ENCODE measurements at regions not wholly inside any gene's neighbourhood (a gene's known extent, or its start where the extent isn't known, plus 50 kb on each side); places are given as distances from the start of the nearest gene placed in this dataset.

DNA sequence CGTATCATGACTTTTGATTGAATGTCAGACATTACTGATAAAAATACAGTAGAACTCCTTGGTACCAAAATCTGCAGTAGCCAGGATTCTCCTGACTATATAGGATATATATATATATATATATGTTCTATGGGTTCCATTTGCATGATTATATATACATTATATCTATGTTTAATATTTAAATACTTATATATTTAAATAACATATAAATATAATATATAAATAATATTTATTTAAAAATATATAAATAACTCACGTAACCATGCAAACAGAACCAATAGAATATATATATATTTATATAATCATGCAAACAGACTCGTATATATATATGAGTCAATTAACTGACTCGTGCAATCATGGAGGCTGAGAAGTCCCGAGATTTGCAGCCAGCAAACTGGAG lies 278.8 kb upstream of the PLXNA2 start:
- Histone ChIP-seq H3K36me3 (ENCODE audit: control insufficient read depth, low read depth, low read length) (no peaks in the 10 kb centered on the region), H3K27me3 (ENCODE audit: control insufficient read depth, insufficient read depth, low read length) (no peaks in the 10 kb centered on the region), H3K9me3 (ENCODE audit: control insufficient read depth, low read depth, low read length) (no peaks in the 10 kb centered on the region), H3K9ac (ENCODE audit: low read length) (no peak overlapping the region), H3K27ac (ENCODE audit: low read length) (no peak overlapping the region), H3K4me3 (ENCODE audit: low read length) (no peak overlapping the region), H3K4me1 (ENCODE audit: control insufficient read depth, low read depth, low read length) (no peaks in the 10 kb centered on the region)

DNA sequence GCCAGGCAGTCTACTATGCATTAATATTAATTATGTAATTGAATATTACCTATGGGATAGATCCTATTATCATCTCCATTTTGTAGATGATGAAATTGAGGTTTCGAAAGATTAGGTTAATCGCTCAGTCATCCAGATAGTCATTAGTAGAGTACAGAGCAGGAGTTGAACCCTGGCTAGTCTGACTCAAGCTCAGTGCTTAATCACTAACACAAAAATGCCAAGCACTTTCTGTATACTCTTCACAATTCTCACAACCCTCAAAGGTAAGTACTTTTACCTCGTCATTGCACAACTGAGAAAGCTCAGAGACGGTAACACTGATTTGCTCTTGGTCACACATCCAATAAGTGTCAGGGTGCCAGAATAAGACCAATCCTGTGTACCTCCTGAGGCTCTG lies 280.2 kb upstream of the PLXNA2 start:
- Histone ChIP-seq H3K9ac (ENCODE audit: low read length) (no peak overlapping the region), H3K36me3 (ENCODE audit: control insufficient read depth, low read depth, low read length) (no peaks in the 10 kb centered on the region), H3K4me1 (ENCODE audit: control insufficient read depth, low read depth, low read length) (no peaks in the 10 kb centered on the region), H3K27me3 (ENCODE audit: control insufficient read depth, insufficient read depth, low read length) (no peaks in the 10 kb centered on the region), H3K27ac (ENCODE audit: low read length) (no peak overlapping the region), H3K9me3 (ENCODE audit: control insufficient read depth, low read depth, low read length) (no peaks in the 10 kb centered on the region), H3K4me3 (ENCODE audit: low read length) (no peak overlapping the region)

DNA sequence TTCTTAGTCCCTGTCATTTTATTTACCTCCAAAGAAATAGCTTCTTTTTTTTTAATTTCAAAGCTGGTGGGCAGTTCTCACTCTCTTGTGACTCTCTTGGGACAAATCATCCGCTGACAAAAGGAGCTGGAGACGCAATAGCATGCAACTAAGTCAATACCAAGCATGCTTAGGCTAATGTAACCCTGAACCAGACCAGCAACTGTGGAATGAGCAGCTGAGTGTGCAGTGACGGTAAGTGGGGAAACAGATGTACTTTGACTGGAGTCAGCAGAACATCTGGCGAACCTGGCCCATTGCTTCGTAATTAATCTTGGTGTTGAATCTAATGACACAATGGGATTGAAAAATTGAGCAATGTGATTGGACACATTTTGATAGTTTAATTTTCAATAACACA lies 280.7 kb upstream of the PLXNA2 start:
- Histone ChIP-seq H3K4me3 (ENCODE audit: low read length) (no peak overlapping the region), H3K9me3 (ENCODE audit: control insufficient read depth, low read depth, low read length) (no peaks in the 10 kb centered on the region), H3K27me3 (ENCODE audit: control insufficient read depth, insufficient read depth, low read length) (no peaks in the 10 kb centered on the region), H3K36me3 (ENCODE audit: control insufficient read depth, low read depth, low read length) (no peaks in the 10 kb centered on the region), H3K9ac (ENCODE audit: low read length) (no peak overlapping the region), H3K27ac (ENCODE audit: low read length) (no peak overlapping the region), H3K4me1 (ENCODE audit: control insufficient read depth, low read depth, low read length) (no peaks in the 10 kb centered on the region)

DNA sequence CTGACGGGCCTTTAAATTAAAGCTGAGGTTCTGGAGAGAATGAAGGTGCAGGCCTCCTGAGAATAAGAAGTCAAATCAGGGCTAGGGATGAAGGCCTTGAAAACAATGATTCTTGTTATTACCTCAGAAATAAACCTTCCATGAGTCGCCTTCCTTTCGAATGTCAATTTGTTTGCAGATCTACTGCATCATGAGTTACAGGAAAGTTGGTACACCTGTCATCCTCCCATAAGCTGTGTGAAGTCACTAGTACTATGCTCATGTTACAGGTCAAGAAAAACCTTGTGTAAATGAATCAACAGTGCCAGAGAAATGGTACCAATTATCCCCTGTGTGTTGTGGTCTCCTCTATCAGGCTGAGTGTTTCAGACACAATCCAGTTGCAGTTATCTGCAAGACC lies 281.2 kb upstream of the PLXNA2 start:
- H3K4me1 ChIP-seq (ENCODE audit: control insufficient read depth, low read depth, low read length), result no peaks in the 10 kb centered on the region
- H3K4me3 ChIP-seq (ENCODE audit: low read length), result no peak overlapping the region
- no peaks in the 10 kb centered on the region for H3K36me3 ChIP-seq (ENCODE audit: control insufficient read depth, low read depth, low read length)
- H3K9me3 ChIP-seq (ENCODE audit: control insufficient read depth, low read depth, low read length), result no peaks in the 10 kb centered on the region
- no peaks in the 10 kb centered on the region for H3K27me3 ChIP-seq (ENCODE audit: control insufficient read depth, insufficient read depth, low read length)
- no peak overlapping the region for H3K9ac ChIP-seq (ENCODE audit: low read length)
- no peak overlapping the region for H3K27ac ChIP-seq (ENCODE audit: low read length)

DNA sequence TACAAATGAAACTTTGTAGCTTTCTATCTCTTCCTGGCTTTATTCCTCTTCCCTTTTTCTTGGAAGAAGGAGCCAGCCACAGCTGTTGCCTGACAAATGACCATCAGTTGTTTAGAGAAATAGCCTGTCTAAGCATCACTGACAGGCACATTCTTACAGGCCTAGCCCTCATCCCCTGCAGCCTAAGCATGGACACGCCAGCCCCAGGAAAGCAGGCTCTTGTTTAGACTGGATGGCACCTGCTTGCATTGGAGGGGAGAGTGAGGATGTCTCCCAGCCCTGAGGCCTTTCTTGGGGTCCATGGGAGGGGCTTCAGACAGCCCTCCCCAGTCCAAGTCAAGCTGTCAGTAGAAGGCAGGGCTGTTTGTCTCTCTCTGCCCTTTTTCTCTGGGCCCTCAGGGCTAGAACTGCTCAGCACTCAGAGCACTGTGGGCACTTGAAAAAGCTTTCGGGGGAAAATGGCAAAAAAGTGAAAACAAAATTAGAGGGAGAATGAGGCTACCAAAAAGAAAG lies 282.5 kb upstream of the PLXNA2 start:
- no peaks in the 10 kb centered on the region for H3K4me1 ChIP-seq (ENCODE audit: control insufficient read depth, low read depth, low read length)
- no peaks in the 10 kb centered on the region for H3K27me3 ChIP-seq (ENCODE audit: control insufficient read depth, insufficient read depth, low read length)
- no peak overlapping the region for H3K9ac ChIP-seq (ENCODE audit: low read length)
- no peak overlapping the region for H3K4me3 ChIP-seq (ENCODE audit: low read length)
- H3K27ac ChIP-seq (ENCODE audit: low read length), result no peak overlapping the region
- H3K36me3 ChIP-seq (ENCODE audit: control insufficient read depth, low read depth, low read length), result no peaks in the 10 kb centered on the region
- H3K9me3 ChIP-seq (ENCODE audit: control insufficient read depth, low read depth, low read length), result no peaks in the 10 kb centered on the region

DNA sequence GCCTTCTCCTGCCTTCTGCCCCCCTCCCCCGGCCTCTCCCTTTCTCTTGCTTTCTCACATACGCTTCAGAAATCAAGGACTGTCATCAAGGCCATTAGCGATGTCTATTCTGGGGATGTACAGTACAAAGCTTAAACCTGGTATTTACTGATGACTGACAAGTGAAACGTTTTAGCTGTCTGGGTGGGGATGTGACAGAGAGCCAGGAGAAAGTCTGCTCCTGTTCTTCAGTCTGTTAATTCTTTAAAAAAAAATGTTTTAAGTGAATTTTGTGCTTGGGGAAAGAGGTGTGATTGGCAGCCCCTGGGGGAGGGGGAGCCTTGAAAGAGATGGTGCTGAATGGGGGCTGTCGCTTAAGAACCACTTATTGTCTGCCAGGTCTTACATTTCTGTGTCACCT lies 283.0 kb upstream of the PLXNA2 start:
- no peak overlapping the region for H3K27ac ChIP-seq (ENCODE audit: low read length)
- no peaks in the 10 kb centered on the region for H3K4me1 ChIP-seq (ENCODE audit: control insufficient read depth, low read depth, low read length)
- no peaks in the 10 kb centered on the region for H3K36me3 ChIP-seq (ENCODE audit: control insufficient read depth, low read depth, low read length)
- no peaks in the 10 kb centered on the region for H3K27me3 ChIP-seq (ENCODE audit: control insufficient read depth, insufficient read depth, low read length)
- no peaks in the 10 kb centered on the region for H3K9me3 ChIP-seq (ENCODE audit: control insufficient read depth, low read depth, low read length)
- H3K4me3 ChIP-seq (ENCODE audit: low read length), result no peak overlapping the region
- H3K9ac ChIP-seq (ENCODE audit: low read length), result no peak overlapping the region

DNA sequence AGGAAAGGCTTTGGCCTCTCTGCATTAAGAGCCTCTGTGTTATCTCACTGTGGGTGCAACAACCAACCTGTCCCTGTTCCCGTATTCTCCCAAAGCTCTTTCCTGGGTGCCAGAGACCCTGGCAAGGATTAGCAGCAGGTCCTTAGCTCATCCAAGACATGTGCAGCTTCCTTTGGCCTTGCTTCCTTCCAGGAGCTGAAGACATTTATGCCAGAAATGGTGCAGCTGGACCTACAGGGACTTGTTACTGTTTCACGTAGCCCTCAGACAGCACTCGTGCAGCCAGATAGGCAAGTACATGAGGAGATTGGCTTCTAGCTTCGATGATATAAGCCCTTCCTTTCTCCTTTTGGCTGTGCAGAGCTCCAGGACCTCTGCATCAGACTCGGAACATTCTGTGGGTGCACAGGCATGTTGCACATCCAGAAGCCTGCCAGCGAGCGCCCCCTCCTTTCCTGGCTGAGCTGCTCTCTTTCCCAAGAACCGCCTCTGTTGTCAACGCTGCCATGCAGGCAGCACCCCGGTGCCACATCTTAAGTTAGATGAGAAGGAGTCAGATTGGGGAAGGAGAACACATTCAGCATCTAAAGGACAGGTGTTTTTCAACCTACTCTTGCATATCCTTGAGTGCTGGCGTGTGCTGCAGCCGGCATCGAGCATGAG lies 284.5 kb upstream of the PLXNA2 start:
- H3K27me3 ChIP-seq (ENCODE audit: control insufficient read depth, insufficient read depth, low read length), result no peaks in the 10 kb centered on the region
- no peak overlapping the region for H3K4me3 ChIP-seq (ENCODE audit: low read length)
- H3K9ac ChIP-seq (ENCODE audit: low read length), result no peak overlapping the region
- no peak overlapping the region for H3K27ac ChIP-seq (ENCODE audit: low read length)
- H3K9me3 ChIP-seq (ENCODE audit: control insufficient read depth, low read depth, low read length), result no peaks in the 10 kb centered on the region
- H3K4me1 ChIP-seq (ENCODE audit: control insufficient read depth, low read depth, low read length), result peaks cover 2% of the 10 kb centered on the region
- no peaks in the 10 kb centered on the region for H3K36me3 ChIP-seq (ENCODE audit: control insufficient read depth, low read depth, low read length)

DNA sequence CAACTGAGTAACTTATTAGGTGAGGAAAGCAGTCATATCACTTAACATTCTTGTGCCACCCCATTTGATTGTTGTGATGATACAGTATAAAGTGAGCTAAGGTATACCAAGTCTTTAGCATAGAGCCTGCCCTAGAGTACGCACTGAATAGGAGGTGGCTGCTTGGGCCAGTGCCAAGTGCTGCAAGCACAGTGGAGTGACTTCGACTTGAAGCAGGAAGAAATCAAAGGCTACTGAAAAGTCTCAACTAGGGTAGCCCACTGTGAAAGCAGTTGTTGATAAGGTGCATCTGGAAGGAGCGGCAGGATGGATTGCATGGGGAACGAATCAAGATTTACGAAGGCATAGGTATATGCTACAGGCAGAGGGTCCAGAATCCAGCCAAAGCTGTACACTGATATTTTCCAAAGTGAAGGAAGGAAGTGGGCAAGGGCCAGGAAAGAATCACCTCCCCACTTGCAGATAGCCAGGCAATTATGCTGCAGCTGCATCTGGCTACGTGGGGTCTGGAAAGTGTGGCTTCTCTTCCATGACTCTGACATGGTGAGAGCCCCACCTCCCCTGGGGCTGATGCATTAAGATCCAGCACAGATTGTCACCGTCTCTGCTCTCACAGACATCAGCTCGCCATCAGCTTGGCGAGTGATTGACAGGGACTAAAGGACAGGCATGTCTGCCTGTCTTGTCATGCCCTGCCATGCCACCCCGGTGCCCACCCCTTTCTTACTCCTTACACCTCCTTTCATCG lies 287.0 kb upstream of the PLXNA2 start:
- Histone ChIP-seq H3K4me1 (ENCODE audit: control insufficient read depth, low read depth, low read length) (peaks cover 5% of the 10 kb centered on the region), H3K36me3 (ENCODE audit: control insufficient read depth, low read depth, low read length) (no peaks in the 10 kb centered on the region), H3K4me3 (ENCODE audit: low read length) (no peak overlapping the region), H3K27me3 (ENCODE audit: control insufficient read depth, insufficient read depth, low read length) (no peaks in the 10 kb centered on the region), H3K27ac (ENCODE audit: low read length) (no peak overlapping the region), H3K9me3 (ENCODE audit: control insufficient read depth, low read depth, low read length) (no peaks in the 10 kb centered on the region), H3K9ac (ENCODE audit: low read length) (no peak overlapping the region)

DNA sequence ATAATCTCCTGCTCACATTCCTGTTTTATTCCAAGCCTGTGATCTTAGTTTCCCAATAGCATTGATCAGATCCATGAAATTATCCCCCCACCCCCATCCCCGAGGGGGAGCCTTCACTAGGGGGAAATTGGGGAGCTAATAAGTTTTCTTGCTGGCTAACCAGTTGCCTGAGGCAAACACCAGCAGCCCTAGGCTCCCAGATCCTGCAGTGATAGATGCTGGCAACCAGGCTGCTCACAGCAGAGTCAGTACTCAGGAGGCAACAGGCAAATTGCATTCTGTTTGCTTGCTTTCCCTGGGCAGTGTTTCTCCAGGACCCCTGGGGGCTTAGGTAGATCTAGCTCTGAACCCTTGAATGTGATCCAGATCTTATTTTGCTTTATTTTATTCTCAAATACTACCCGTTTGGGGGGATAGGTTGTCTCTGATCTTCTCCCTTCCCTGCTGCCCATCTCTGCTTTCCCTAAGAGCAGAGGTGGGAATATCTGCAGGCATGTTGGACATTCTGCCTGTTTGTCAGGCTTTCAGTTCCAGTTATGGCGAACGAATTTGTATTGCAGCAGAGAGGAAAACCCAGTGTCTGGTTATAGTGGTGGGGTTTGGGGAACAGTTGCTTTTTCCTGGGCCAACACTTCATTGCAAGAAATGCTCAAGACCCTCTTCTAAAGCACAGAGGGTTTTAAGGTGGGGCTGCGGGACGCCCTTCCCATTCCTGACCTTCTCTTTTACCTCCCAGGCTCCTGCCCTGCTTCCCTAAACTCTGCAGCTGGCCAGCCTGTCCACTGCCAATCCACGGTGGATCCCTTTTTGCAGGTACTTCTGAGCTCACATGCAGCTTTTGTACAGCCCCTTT lies 289.8 kb upstream of the PLXNA2 start:
- Histone ChIP-seq H3K9ac (ENCODE audit: low read length) (no peak overlapping the region), H3K4me3 (ENCODE audit: low read length) (no peak overlapping the region), H3K9me3 (ENCODE audit: control insufficient read depth, low read depth, low read length) (no peaks in the 10 kb centered on the region), H3K4me1 (ENCODE audit: control insufficient read depth, low read depth, low read length) (peaks cover 14% of the 10 kb centered on the region), H3K27me3 (ENCODE audit: control insufficient read depth, insufficient read depth, low read length) (no peaks in the 10 kb centered on the region), H3K36me3 (ENCODE audit: control insufficient read depth, low read depth, low read length) (no peaks in the 10 kb centered on the region), H3K27ac (ENCODE audit: low read length) (no peak overlapping the region)

DNA sequence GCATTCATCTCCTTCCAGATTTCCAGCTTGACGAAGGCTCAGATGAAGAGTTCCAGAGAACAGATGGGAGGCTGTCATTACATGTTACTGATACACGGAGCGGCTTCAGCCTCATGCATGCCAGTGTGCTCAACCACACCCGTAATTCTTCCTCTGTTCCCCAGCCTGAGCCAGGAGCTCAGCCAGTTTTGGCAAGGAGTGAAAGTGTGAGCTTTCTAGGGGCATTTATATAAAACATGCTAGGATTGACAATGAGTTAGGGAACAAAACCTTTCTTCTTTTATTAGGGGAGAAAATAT lies 290.4 kb upstream of the PLXNA2 start:
- Histone ChIP-seq H3K36me3 (ENCODE audit: control insufficient read depth, low read depth, low read length) (no peaks in the 10 kb centered on the region), H3K9me3 (ENCODE audit: control insufficient read depth, low read depth, low read length) (no peaks in the 10 kb centered on the region), H3K27me3 (ENCODE audit: control insufficient read depth, insufficient read depth, low read length) (no peaks in the 10 kb centered on the region), H3K9ac (ENCODE audit: low read length) (no peak overlapping the region), H3K27ac (ENCODE audit: low read length) (no peak overlapping the region), H3K4me1 (ENCODE audit: control insufficient read depth, low read depth, low read length) (peaks cover 14% of the 10 kb centered on the region), H3K4me3 (ENCODE audit: low read length) (no peak overlapping the region)

DNA sequence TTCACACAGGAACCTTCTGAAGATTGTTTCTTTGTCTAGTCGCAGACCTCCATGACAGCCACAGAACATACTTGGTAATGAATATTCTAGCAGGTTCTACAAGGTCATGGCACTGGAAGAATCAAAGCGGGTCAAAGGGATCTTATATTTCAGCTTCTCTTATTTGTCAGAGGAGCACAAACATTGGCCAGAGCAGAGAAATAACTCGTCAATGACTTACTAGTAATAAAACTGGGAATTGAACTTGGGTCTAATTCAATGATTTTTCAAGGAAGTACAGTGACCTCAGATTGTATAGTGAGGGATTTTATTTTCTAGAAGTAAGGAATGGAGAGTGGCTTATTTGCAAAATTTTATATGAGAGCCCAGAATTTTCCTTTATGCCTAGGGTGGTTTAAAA lies 290.8 kb upstream of the PLXNA2 start:
- H3K9me3 ChIP-seq (ENCODE audit: control insufficient read depth, low read depth, low read length), result no peaks in the 10 kb centered on the region
- H3K36me3 ChIP-seq (ENCODE audit: control insufficient read depth, low read depth, low read length), result no peaks in the 10 kb centered on the region
- peaks cover 14% of the 10 kb centered on the region for H3K4me1 ChIP-seq (ENCODE audit: control insufficient read depth, low read depth, low read length)
- H3K9ac ChIP-seq (ENCODE audit: low read length), result no peak overlapping the region
- no peaks in the 10 kb centered on the region for H3K27me3 ChIP-seq (ENCODE audit: control insufficient read depth, insufficient read depth, low read length)
- H3K4me3 ChIP-seq (ENCODE audit: low read length), result no peak overlapping the region
- H3K27ac ChIP-seq (ENCODE audit: low read length), result no peak overlapping the region

Data from iPS-18a (cell line).